GM23338 (cell line): ENCODE measurements at regions not wholly inside any gene's neighbourhood (a gene's known extent, or its start where the extent isn't known, plus 50 kb on each side); places are given as distances from the start of the nearest gene placed in this dataset.

ENCODE experiments used
- ATAC-seq: fragments of 200-7000 bp; cut with Tn5 transposase; 3 replicates; pipeline ENCODE4 v1.9.1; 2020
- DNase-seq: peaks from one replicate; pipeline ENCODE4 v3.0.0-alpha.2; 2015; ENCODE audit warnings: low spot score
- H2AFZ ChIP-seq: fragments of 200-600 bp; sonication (generic); 2 replicates; pipeline ENCODE4 v1.8.0; 2016; ENCODE audit warnings: antibody characterized with exemption, mild to moderate bottlenecking, moderate library complexity
- H3F3A ChIP-seq: fragments of 200-600 bp; sonication (generic); replicated peaks from 2 replicates; pipeline ENCODE4 v1.8.0; 2017; ENCODE audit warnings: antibody characterized with exemption, mixed run types, low read depth
- H3K27ac ChIP-seq: fragments of 200-600 bp; sonication (generic); 2 replicates; pipeline ENCODE4 v1.6.1; 2016; ENCODE audit warnings: low read depth
- H3K27me3 ChIP-seq: fragments of 200-600 bp; sonication (generic); 2 replicates; pipeline ENCODE4 v1.8.0; 2016; ENCODE audit warnings: mild to moderate bottlenecking, mixed run types, moderate library complexity; ENCODE audit not compliant: insufficient read depth
- H3K36me3 ChIP-seq: fragments of 200-600 bp; sonication (generic); 2 replicates; pipeline ENCODE4 v1.8.0; 2016; ENCODE audit warnings: mild to moderate bottlenecking; ENCODE audit not compliant: insufficient read depth
- H3K4me1 ChIP-seq: fragments of 200-600 bp; sonication (generic); 2 replicates; pipeline ENCODE4 v1.8.0; 2016; ENCODE audit warnings: mild to moderate bottlenecking, moderate library complexity; ENCODE audit not compliant: insufficient read depth
- H3K4me2 ChIP-seq: fragments of 200-600 bp; sonication (generic); 2 replicates; pipeline ENCODE4 v1.7.1; 2017; ENCODE audit warnings: mixed run types
- H3K4me3 ChIP-seq: fragments of 200-600 bp; sonication (generic); 2 replicates; pipeline ENCODE4 v1.6.1; 2016; ENCODE audit warnings: mixed run types
- H3K79me2 ChIP-seq: fragments of 200-600 bp; sonication (generic); replicated peaks from 2 replicates; pipeline ENCODE4 v1.8.0; 2017; ENCODE audit warnings: mild to moderate bottlenecking; ENCODE audit not compliant: insufficient read depth
- H3K9me2 ChIP-seq: fragments of 200-600 bp; sonication (generic); 2 replicates; pipeline ENCODE4 v1.8.0; 2017; ENCODE audit not compliant: insufficient read depth
- H4K20me1 ChIP-seq: fragments of 200-600 bp; sonication (generic); replicated peaks from 2 replicates; pipeline ENCODE4 v1.8.0; 2017; ENCODE audit warnings: mild to moderate bottlenecking; ENCODE audit not compliant: insufficient read depth
- H3K27ac Mint-ChIP-seq: 2 replicates; pipeline ENCODE4 v1.8.0; 2020; ENCODE audit warnings: inconsistent platforms, mild to moderate bottlenecking, moderate library complexity, mixed read lengths
- H3K27me3 Mint-ChIP-seq: 3 replicates; pipeline ENCODE4 v1.8.0; 2022; ENCODE audit warnings: low read depth, mild to moderate bottlenecking, moderate library complexity, mixed read lengths, inconsistent platforms; ENCODE audit not compliant: insufficient read depth, poor library complexity
- H3K36me3 Mint-ChIP-seq: 3 replicates; pipeline ENCODE4 v1.8.0; 2021; ENCODE audit warnings: low read depth, mild to moderate bottlenecking, inconsistent platforms, moderate library complexity, mixed read lengths
- H3K4me1 Mint-ChIP-seq: 3 replicates; pipeline ENCODE4 v1.8.0; 2020; ENCODE audit warnings: mild to moderate bottlenecking, inconsistent platforms, mixed read lengths
- H3K4me3 Mint-ChIP-seq: 3 replicates; pipeline ENCODE4 v1.8.0; 2021; ENCODE audit warnings: moderate library complexity, mild to moderate bottlenecking, inconsistent platforms, mixed read lengths
- H3K9me3 Mint-ChIP-seq: 3 replicates; pipeline ENCODE4 v1.8.0; 2020; ENCODE audit warnings: moderate library complexity, mild to moderate bottlenecking, inconsistent platforms, mixed read lengths
- CREB1 ChIP-seq: fragments of 250-450 bp; sonication (Bioruptor Pico); IDR thresholded peaks from 2 replicates; pipeline ENCODE4 v1.5.0; 2020; ENCODE audit warnings: low read depth, mild to moderate bottlenecking, moderate library complexity
- STAT1 ChIP-seq: IDR thresholded peaks from one replicate; pipeline ENCODE4 v1.6.1; 2016; ENCODE audit warnings: antibody characterized with exemption; ENCODE audit not compliant: unreplicated experiment
- TF ChIP-seq, protein P1 (sequence below): fragments of 250-450 bp; sonication (Bioruptor Pico); IDR thresholded peaks from 2 replicates; pipeline ENCODE4 v1.5.0; 2020; ENCODE audit warnings: mild to moderate bottlenecking, moderate library complexity
- TF ChIP-seq, protein P2 (sequence below), 2 experiments: fragments of 200-600 bp in 1 of 2; sonication (generic) in 1 of 2; conservative IDR thresholded peaks; 2 replicates each; pipeline versions ENCODE4 v1.5.1 to v1.6.1; 2016 to 2017; ENCODE audit warnings: antibody characterized with exemption in 2 of 2, low read depth in 2 of 2, mild to moderate bottlenecking in 2 of 2, moderate library complexity in 1 of 2

DNA sequence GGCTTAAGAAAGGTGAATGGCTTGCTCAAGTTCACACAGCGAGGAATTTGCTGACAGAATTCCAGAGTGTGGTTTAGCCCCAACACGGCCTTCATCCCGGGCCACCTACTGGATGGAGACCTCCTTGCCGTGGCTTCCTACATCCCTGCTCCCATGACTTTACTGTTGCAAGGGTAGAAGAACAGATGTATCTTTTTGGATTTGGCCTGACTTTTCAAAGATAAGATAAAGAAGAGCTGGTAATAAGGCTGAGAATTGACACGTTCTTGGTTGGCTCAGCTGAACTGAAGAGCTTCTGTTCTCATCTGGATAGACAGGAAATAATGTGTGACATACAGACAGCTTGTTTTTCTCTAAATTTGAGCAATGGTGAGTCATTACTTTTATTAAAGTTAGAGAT is 113.1 kb downstream of the KLF5 start:
- H3K4me2 ChIP-seq: no peak overlapping the region
- H3K27ac Mint-ChIP-seq: no peak overlapping the region
- H3K27ac ChIP-seq: no peak overlapping the region
- peak; percentile 49 for DNase-seq
- H3K4me3 Mint-ChIP-seq: no peak overlapping the region
- no peaks in the 10 kb centered on the region for H3K9me3 Mint-ChIP-seq
- TF ChIP-seq, protein P1, sequence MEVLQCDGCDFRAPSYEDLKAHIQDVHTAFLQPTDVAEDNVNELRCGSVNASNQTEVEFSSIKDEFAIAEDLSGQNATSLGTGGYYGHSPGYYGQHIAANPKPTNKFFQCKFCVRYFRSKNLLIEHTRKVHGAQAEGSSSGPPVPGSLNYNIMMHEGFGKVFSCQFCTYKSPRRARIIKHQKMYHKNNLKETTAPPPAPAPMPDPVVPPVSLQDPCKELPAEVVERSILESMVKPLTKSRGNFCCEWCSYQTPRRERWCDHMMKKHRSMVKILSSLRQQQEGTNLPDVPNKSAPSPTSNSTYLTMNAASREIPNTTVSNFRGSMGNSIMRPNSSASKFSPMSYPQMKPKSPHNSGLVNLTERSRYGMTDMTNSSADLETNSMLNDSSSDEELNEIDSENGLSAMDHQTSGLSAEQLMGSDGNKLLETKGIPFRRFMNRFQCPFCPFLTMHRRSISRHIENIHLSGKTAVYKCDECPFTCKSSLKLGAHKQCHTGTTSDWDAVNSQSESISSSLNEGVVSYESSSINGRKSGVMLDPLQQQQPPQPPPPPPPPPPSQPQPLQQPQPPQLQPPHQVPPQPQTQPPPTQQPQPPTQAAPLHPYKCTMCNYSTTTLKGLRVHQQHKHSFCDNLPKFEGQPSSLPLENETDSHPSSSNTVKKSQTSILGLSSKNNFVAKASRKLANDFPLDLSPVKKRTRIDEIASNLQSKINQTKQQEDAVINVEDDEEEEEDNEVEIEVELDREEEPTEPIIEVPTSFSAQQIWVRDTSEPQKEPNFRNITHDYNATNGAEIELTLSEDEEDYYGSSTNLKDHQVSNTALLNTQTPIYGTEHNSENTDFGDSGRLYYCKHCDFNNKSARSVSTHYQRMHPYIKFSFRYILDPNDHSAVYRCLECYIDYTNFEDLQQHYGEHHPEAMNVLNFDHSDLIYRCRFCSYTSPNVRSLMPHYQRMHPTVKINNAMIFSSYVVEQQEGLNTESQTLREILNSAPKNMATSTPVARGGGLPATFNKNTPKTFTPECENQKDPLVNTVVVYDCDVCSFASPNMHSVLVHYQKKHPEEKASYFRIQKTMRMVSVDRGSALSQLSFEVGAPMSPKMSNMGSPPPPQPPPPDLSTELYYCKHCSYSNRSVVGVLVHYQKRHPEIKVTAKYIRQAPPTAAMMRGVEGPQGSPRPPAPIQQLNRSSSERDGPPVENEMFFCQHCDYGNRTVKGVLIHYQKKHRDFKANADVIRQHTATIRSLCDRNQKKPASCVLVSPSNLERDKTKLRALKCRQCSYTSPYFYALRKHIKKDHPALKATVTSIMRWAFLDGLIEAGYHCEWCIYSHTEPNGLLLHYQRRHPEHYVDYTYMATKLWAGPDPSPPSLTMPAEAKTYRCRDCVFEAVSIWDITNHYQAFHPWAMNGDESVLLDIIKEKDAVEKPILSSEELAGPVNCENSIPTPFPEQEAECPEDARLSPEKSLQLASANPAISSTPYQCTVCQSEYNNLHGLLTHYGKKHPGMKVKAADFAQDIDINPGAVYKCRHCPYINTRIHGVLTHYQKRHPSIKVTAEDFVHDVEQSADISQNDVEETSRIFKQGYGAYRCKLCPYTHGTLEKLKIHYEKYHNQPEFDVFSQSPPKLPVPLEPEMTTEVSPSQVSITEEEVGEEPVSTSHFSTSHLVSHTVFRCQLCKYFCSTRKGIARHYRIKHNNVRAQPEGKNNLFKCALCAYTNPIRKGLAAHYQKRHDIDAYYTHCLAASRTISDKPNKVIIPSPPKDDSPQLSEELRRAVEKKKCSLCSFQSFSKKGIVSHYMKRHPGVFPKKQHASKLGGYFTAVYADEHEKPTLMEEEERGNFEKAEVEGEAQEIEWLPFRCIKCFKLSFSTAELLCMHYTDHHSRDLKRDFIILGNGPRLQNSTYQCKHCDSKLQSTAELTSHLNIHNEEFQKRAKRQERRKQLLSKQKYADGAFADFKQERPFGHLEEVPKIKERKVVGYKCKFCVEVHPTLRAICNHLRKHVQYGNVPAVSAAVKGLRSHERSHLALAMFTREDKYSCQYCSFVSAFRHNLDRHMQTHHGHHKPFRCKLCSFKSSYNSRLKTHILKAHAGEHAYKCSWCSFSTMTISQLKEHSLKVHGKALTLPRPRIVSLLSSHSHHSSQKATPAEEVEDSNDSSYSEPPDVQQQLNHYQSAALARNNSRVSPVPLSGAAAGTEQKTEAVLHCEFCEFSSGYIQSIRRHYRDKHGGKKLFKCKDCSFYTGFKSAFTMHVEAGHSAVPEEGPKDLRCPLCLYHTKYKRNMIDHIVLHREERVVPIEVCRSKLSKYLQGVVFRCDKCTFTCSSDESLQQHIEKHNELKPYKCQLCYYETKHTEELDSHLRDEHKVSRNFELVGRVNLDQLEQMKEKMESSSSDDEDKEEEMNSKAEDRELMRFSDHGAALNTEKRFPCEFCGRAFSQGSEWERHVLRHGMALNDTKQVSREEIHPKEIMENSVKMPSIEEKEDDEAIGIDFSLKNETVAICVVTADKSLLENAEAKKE (CRISPR knock-in tag): 0 out of 2 replicates have a peak, but pooled peaks have one; percentile 61
- TF ChIP-seq CREB1: no peak
- TF ChIP-seq, protein P2, sequence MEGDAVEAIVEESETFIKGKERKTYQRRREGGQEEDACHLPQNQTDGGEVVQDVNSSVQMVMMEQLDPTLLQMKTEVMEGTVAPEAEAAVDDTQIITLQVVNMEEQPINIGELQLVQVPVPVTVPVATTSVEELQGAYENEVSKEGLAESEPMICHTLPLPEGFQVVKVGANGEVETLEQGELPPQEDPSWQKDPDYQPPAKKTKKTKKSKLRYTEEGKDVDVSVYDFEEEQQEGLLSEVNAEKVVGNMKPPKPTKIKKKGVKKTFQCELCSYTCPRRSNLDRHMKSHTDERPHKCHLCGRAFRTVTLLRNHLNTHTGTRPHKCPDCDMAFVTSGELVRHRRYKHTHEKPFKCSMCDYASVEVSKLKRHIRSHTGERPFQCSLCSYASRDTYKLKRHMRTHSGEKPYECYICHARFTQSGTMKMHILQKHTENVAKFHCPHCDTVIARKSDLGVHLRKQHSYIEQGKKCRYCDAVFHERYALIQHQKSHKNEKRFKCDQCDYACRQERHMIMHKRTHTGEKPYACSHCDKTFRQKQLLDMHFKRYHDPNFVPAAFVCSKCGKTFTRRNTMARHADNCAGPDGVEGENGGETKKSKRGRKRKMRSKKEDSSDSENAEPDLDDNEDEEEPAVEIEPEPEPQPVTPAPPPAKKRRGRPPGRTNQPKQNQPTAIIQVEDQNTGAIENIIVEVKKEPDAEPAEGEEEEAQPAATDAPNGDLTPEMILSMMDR (conservative IDR thresholded peaks at IDR 0.05; ENCODE audit: low read depth in 2 of 2): peak; percentile 16 to 23; a peak in 2 of 4 replicates
- no peaks in the 10 kb centered on the region for H4K20me1 ChIP-seq
- no peak overlapping the region for H3K4me3 ChIP-seq
- H3K9me2 ChIP-seq: no peaks in the 10 kb centered on the region
- no peaks in the 10 kb centered on the region for H3K27me3 Mint-ChIP-seq
- H3K36me3 ChIP-seq: no peaks in the 10 kb centered on the region
- no peaks in the 10 kb centered on the region for H3K27me3 ChIP-seq
- peaks cover 25% of the 10 kb centered on the region for H3K4me1 Mint-ChIP-seq
- no peaks in the 10 kb centered on the region for H3K36me3 Mint-ChIP-seq
- peak; percentile 69 for ATAC-seq
- 0 out of 2 replicates have a peak overlapping the region, but pooled peaks have one; percentile 4 for H2AFZ ChIP-seq
- peaks cover 19% of the 10 kb centered on the region for H3K4me1 ChIP-seq
- no peaks in the 10 kb centered on the region for H3K79me2 ChIP-seq
- H3F3A ChIP-seq: no peaks in the 10 kb centered on the region

DNA sequence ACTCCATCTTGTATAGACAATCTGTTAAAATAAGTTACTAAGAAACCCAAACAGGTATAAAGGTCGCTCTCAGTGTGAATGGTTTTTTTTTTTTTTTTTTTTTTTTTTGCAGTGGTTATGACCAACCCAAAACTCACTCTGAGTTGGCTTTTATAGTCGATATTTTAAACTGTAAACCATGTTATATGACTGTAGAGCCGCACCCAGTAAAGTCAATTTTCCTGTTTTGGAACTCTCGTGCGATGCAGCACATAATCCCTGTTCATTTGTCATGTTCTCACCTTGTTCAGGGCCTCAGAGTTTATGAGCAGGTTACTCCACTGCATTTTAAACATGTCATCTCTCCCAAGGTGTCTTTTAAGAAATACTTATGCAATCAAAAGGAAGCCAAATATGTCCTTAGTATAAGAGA is 112.5 kb downstream of the KLF5 start:
- ATAC-seq (no peak), DNase-seq (no peak)
- no peaks in the 10 kb centered on the region for H4K20me1 ChIP-seq
- H3K9me2 ChIP-seq: no peaks in the 10 kb centered on the region
- H3K4me3 Mint-ChIP-seq: no peak overlapping the region
- no peaks in the 10 kb centered on the region for H3K9me3 Mint-ChIP-seq
- no peaks in the 10 kb centered on the region for H3K79me2 ChIP-seq
- H3K36me3 Mint-ChIP-seq: no peaks in the 10 kb centered on the region
- H3K27ac Mint-ChIP-seq: no peak overlapping the region
- no peaks in the 10 kb centered on the region for H3K27me3 Mint-ChIP-seq
- no peak overlapping the region for H3K4me3 ChIP-seq
- H3K27me3 ChIP-seq: no peaks in the 10 kb centered on the region
- H3K4me2 ChIP-seq: no peak overlapping the region
- H3K4me1 ChIP-seq: peaks cover 19% of the 10 kb centered on the region
- H3K27ac ChIP-seq: no peak overlapping the region
- no peaks in the 10 kb centered on the region for H3K36me3 ChIP-seq
- H2AFZ ChIP-seq: no peak overlapping the region
- H3F3A ChIP-seq: no peaks in the 10 kb centered on the region
- H3K4me1 Mint-ChIP-seq: peaks cover 25% of the 10 kb centered on the region
- no peak for TF ChIP-seq STAT1
- TF ChIP-seq, protein P1 (CRISPR knock-in tag): no peak
